HepG2 (cell line): ENCODE measurements at regions not wholly inside any gene's neighbourhood (a gene's known extent, or its start where the extent isn't known, plus 50 kb on each side); places are given as distances from the start of the nearest gene placed in this dataset.

Experiments used
- CC2D1A ChIP-seq: sonication (generic); formaldehyde crosslinking; IDR thresholded peaks from 2 replicates; pipeline ENCODE4 v1.8.1; 2023; ENCODE audit warnings: mild to moderate bottlenecking, missing genetic modification reagents
- CHD2 ChIP-seq: IDR thresholded peaks from 2 replicates; pipeline ENCODE4 v1.6.1; 2011; ENCODE audit warnings: low read depth, low read length, improper control_type of control experiment
- CREM ChIP-seq, 2 experiments: sonication (generic) in 1 of 2; formaldehyde crosslinking in 1 of 2; IDR thresholded peaks; 2 replicates each; pipeline versions ENCODE4 v1.4.0 to v1.6.1; 2016 to 2020; ENCODE audit warnings: antibody characterized with exemption in 1 of 2, mild to moderate bottlenecking in 1 of 2, missing genetic modification reagents in 1 of 2
- EP300 ChIP-seq, 3 experiments: sonication (generic) in 1 of 3; formaldehyde crosslinking in 1 of 3; IDR thresholded peaks; 2 replicates each; pipeline versions ENCODE4 v1.5.1 to v1.6.1; 2011 to 2020; ENCODE audit warnings: low read depth in 2 of 3, low read length in 2 of 3, borderline replicate concordance in 1 of 3, improper control_type of control experiment in 1 of 3, mild to moderate bottlenecking in 1 of 3, missing genetic modification reagents in 1 of 3, moderate library complexity in 1 of 3
- GLI4 ChIP-seq: sonication (generic); formaldehyde crosslinking; IDR thresholded peaks from 2 replicates; pipeline ENCODE4 v1.5.1; 2020; ENCODE audit warnings: missing genetic modification reagents, mild to moderate bottlenecking, moderate library complexity, borderline replicate concordance
- MAF1 ChIP-seq: sonication (generic); formaldehyde crosslinking; IDR thresholded peaks from 2 replicates; pipeline ENCODE4 v1.5.0; 2020; ENCODE audit warnings: missing genetic modification reagents, borderline replicate concordance
- NFE2 ChIP-seq: sonication (generic); formaldehyde crosslinking; IDR thresholded peaks from 2 replicates; pipeline ENCODE4 v1.4.0; 2020; ENCODE audit warnings: missing genetic modification reagents
- POGZ ChIP-seq: sonication (generic); formaldehyde crosslinking; IDR thresholded peaks from 2 replicates; pipeline ENCODE4 v1.4.0; 2020; ENCODE audit warnings: mild to moderate bottlenecking, missing genetic modification reagents
- RAD51 ChIP-seq: fragments of 450-650 bp; IDR thresholded peaks from 2 replicates; pipeline ENCODE4 v1.6.1; 2016; ENCODE audit warnings: borderline replicate concordance
- TOPORS ChIP-seq: sonication (generic); formaldehyde crosslinking; IDR thresholded peaks from 2 replicates; pipeline ENCODE4 v1.8.0; 2023; ENCODE audit warnings: mild to moderate bottlenecking, missing genetic modification reagents
- ZBTB7B ChIP-seq: sonication (generic); formaldehyde crosslinking; IDR thresholded peaks from 2 replicates; pipeline ENCODE4 v1.4.0; 2020; ENCODE audit warnings: missing genetic modification reagents
- ZFX ChIP-seq: sonication (generic); formaldehyde crosslinking; IDR thresholded peaks from 2 replicates; pipeline ENCODE4 v1.4.0; 2020; ENCODE audit warnings: mild to moderate bottlenecking, low read depth, missing genetic modification reagents, moderate library complexity
- ZFY ChIP-seq: sonication (generic); formaldehyde crosslinking; IDR thresholded peaks from 2 replicates; pipeline ENCODE4 v1.4.0; 2020; ENCODE audit warnings: missing genetic modification reagents
- ZNF180 ChIP-seq: sonication (generic); formaldehyde crosslinking; IDR thresholded peaks from 2 replicates; pipeline ENCODE4 v1.4.0; 2020; ENCODE audit warnings: low read depth, missing genetic modification reagents, borderline replicate concordance
- ZNF224 ChIP-seq: sonication (generic); formaldehyde crosslinking; IDR thresholded peaks from 2 replicates; pipeline ENCODE4 v1.5.0; 2020; ENCODE audit warnings: mild to moderate bottlenecking, missing genetic modification reagents
- ZNF263 ChIP-seq: sonication (generic); formaldehyde crosslinking; IDR thresholded peaks from 2 replicates; pipeline ENCODE4 v1.4.0; 2020; ENCODE audit warnings: missing genetic modification reagents
- ZNF331 ChIP-seq: sonication (generic); formaldehyde crosslinking; IDR thresholded peaks from 2 replicates; pipeline ENCODE4 v1.4.0; 2020; ENCODE audit warnings: missing genetic modification reagents
- ZNF44 ChIP-seq: sonication (generic); formaldehyde crosslinking; IDR thresholded peaks from 2 replicates; pipeline ENCODE4 v1.5.1; 2020; ENCODE audit warnings: mild to moderate bottlenecking, missing genetic modification reagents
- ZNF572 ChIP-seq: sonication (generic); formaldehyde crosslinking; IDR thresholded peaks from 2 replicates; pipeline ENCODE4 v1.5.1; 2020; ENCODE audit warnings: mild to moderate bottlenecking, missing genetic modification reagents
- ZNF678 ChIP-seq: sonication (generic); formaldehyde crosslinking; IDR thresholded peaks from 2 replicates; pipeline ENCODE4 v1.4.0; 2020; ENCODE audit warnings: mild to moderate bottlenecking, missing genetic modification reagents
- ZNF790 ChIP-seq: sonication (generic); formaldehyde crosslinking; IDR thresholded peaks from 2 replicates; pipeline ENCODE4 v1.8.0; 2022; ENCODE audit warnings: missing genetic modification reagents, mild to moderate bottlenecking, borderline replicate concordance
- TF ChIP-seq, protein P1 (sequence below), 2 experiments: sonication (generic) in 1 of 2; formaldehyde crosslinking in 1 of 2; IDR thresholded peaks; 2 replicates each; pipeline versions ENCODE4 v1.4.0 to v1.6.1; 2018 to 2020; ENCODE audit warnings: missing genetic modification reagents in 2 of 2, borderline replicate concordance in 1 of 2, low read depth in 1 of 2, mild to moderate bottlenecking in 1 of 2, missing biosample characterization in 1 of 2
- TF ChIP-seq, protein P2 (sequence below): IDR thresholded peaks from 2 replicates; pipeline ENCODE4 v1.6.1; 2016; ENCODE audit warnings: control low read depth
- TF ChIP-seq, protein P3 (sequence below): sonication (generic); formaldehyde crosslinking; IDR thresholded peaks from 2 replicates; pipeline ENCODE4 v1.4.0; 2020; ENCODE audit warnings: missing genetic modification reagents
- TF ChIP-seq, protein P4 (sequence below): sonication (generic); formaldehyde crosslinking; IDR thresholded peaks from 2 replicates; pipeline ENCODE4 v1.5.0; 2020; ENCODE audit warnings: mild to moderate bottlenecking, missing genetic modification reagents, moderate library complexity

DNA sequence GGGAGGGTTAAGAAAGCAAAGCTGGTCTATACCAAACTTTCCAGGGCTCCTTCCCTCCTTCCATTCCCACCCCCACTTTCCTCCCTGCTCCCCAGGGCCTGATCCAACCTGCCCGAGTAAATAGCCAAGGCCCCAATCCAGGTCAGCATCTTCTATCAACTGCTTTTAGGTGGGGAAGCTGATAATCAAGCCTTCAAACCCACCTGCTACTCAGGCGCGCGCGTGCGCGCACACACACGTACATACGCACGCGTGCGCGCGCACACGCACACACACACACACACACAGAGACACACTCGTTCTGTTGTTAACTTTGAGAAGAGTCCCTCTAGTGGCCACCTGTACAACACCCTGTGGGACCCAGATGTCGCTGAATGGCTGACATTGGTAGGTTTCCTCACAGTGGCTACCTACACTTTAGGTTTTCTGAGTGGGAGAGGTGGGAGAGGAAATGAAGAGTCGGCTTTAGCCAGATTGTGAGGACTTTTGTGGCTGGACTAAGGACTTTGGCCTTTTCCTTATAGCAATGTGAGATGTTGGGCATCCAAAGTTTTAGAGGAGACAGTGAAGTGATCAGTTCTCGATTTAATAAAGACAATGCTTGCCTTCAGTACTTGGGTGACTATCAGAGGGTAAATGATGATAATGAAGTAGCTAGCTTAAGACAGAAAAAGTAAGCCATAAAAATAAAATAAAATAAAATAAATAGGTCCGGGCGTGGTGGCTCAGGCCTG is 179.9 kb upstream of the C2CD4B start (continued):
- TF ChIP-seq, protein P1, sequence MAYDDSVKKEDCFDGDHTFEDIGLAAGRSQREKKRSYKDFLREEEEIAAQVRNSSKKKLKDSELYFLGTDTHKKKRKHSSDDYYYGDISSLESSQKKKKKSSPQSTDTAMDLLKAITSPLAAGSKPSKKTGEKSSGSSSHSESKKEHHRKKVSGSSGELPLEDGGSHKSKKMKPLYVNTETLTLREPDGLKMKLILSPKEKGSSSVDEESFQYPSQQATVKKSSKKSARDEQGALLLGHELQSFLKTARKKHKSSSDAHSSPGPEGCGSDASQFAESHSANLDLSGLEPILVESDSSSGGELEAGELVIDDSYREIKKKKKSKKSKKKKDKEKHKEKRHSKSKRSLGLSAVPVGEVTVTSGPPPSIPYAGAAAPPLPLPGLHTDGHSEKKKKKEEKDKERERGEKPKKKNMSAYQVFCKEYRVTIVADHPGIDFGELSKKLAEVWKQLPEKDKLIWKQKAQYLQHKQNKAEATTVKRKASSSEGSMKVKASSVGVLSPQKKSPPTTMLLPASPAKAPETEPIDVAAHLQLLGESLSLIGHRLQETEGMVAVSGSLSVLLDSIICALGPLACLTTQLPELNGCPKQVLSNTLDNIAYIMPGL (CRISPR knock-in tag; IDR thresholded peaks at IDR 0.05; ENCODE audit: borderline replicate concordance in 1 of 2, low read depth in 1 of 2): peak in 1 of 2 experiments; percentile 56; a peak in 1 of 4 replicates
- no peak for TF ChIP-seq ZNF44 (CRISPR knock-in tag)
- TF ChIP-seq ZNF263 (CRISPR knock-in tag): no peak
- TF ChIP-seq, protein P2, sequence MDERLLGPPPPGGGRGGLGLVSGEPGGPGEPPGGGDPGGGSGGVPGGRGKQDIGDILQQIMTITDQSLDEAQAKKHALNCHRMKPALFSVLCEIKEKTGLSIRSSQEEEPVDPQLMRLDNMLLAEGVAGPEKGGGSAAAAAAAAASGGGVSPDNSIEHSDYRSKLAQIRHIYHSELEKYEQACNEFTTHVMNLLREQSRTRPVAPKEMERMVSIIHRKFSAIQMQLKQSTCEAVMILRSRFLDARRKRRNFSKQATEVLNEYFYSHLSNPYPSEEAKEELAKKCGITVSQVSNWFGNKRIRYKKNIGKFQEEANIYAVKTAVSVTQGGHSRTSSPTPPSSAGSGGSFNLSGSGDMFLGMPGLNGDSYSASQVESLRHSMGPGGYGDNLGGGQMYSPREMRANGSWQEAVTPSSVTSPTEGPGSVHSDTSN (CRISPR knock-in tag): no peak
- TF ChIP-seq POGZ (CRISPR knock-in tag): no peak
- TF ChIP-seq ZFX (CRISPR knock-in tag): peak; percentile 17; the same call in 1 of the 2 replicates
- no peak for TF ChIP-seq ZNF331
- TF ChIP-seq CC2D1A: no peak
- no peak for TF ChIP-seq ZFY (CRISPR knock-in tag)
- no peak for TF ChIP-seq ZNF678 (CRISPR knock-in tag)
- TF ChIP-seq EP300 (IDR thresholded peaks at IDR 0.05; ENCODE audit: low read depth in 2 of 2, low read length in 2 of 2): no peak
- TF ChIP-seq EP300 (CRISPR knock-in tag; IDR thresholded peaks at IDR 0.05; ENCODE audit: borderline replicate concordance): no peak
- TF ChIP-seq MAF1 (CRISPR knock-in tag): no peak
- TF ChIP-seq, protein P3, sequence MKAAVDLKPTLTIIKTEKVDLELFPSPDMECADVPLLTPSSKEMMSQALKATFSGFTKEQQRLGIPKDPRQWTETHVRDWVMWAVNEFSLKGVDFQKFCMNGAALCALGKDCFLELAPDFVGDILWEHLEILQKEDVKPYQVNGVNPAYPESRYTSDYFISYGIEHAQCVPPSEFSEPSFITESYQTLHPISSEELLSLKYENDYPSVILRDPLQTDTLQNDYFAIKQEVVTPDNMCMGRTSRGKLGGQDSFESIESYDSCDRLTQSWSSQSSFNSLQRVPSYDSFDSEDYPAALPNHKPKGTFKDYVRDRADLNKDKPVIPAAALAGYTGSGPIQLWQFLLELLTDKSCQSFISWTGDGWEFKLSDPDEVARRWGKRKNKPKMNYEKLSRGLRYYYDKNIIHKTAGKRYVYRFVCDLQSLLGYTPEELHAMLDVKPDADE (CRISPR knock-in tag): no peak
- TF ChIP-seq NFE2 (CRISPR knock-in tag): no peak
- TF ChIP-seq, protein P4, sequence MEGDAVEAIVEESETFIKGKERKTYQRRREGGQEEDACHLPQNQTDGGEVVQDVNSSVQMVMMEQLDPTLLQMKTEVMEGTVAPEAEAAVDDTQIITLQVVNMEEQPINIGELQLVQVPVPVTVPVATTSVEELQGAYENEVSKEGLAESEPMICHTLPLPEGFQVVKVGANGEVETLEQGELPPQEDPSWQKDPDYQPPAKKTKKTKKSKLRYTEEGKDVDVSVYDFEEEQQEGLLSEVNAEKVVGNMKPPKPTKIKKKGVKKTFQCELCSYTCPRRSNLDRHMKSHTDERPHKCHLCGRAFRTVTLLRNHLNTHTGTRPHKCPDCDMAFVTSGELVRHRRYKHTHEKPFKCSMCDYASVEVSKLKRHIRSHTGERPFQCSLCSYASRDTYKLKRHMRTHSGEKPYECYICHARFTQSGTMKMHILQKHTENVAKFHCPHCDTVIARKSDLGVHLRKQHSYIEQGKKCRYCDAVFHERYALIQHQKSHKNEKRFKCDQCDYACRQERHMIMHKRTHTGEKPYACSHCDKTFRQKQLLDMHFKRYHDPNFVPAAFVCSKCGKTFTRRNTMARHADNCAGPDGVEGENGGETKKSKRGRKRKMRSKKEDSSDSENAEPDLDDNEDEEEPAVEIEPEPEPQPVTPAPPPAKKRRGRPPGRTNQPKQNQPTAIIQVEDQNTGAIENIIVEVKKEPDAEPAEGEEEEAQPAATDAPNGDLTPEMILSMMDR (CRISPR knock-in tag): peak; percentile 87
- no peak for TF ChIP-seq ZNF572 (CRISPR knock-in tag)
- no peak for TF ChIP-seq ZNF790
- no peak for TF ChIP-seq ZNF180
- no peak for TF ChIP-seq TOPORS (CRISPR knock-in tag)
- no peak for TF ChIP-seq ZNF224 (CRISPR knock-in tag)
- TF ChIP-seq GLI4 (CRISPR knock-in tag): no peak
- no peak for TF ChIP-seq RAD51
- no peak for TF ChIP-seq CREM (IDR thresholded peaks at IDR 0.05)
- no peak for TF ChIP-seq CREM (CRISPR knock-in tag; IDR thresholded peaks at IDR 0.05)
- TF ChIP-seq ZBTB7B (CRISPR knock-in tag): no peak
- TF ChIP-seq CHD2: no peak
